Nephron (organoid): ENCODE measurements at regions not wholly inside any gene's neighbourhood (a gene's known extent, or its start where the extent isn't known, plus 50 kb on each side); places are given as distances from the start of the nearest gene placed in this dataset.

Experiments
- H3K27ac Mint-ChIP-seq, 3 experiments: 2 replicates each; pipeline ENCODE4 v1.8.0; 2020; ENCODE audit warnings: mixed read lengths in 3 of 3, mild to moderate bottlenecking in 2 of 3, moderate library complexity in 1 of 3
- H3K27me3 Mint-ChIP-seq: 2 replicates; pipeline ENCODE4 v1.8.0; 2021; ENCODE audit warnings: low read depth, mild to moderate bottlenecking, moderate library complexity, mixed read lengths
- H3K36me3 Mint-ChIP-seq: 2 replicates; pipeline ENCODE4 v1.8.0; 2020; ENCODE audit warnings: low read depth, mixed read lengths
- H3K4me1 Mint-ChIP-seq: 2 replicates; pipeline ENCODE4 v1.8.0; 2020; ENCODE audit warnings: mixed read lengths
- H3K4me3 Mint-ChIP-seq, 3 experiments: 2 replicates each; pipeline ENCODE4 v1.8.0; 2020; ENCODE audit warnings: mild to moderate bottlenecking in 3 of 3, mixed read lengths in 3 of 3, moderate library complexity in 2 of 3
- H3K9me3 Mint-ChIP-seq: 2 replicates; pipeline ENCODE4 v1.8.0; 2020; ENCODE audit warnings: mixed read lengths
- CTCF ChIP-seq, 3 experiments: fragments of 200-600 bp; sonication (generic); IDR thresholded peaks; one replicate each; pipeline ENCODE4 v1.5.0; 2021; ENCODE audit warnings: antibody characterized with exemption in 3 of 3; ENCODE audit not compliant: unreplicated experiment in 3 of 3

- peaks cover 5% of the 10 kb centered on the region for H3K36me3 Mint-ChIP-seq
- peaks cover 5% of the 10 kb centered on the region for H3K9me3 Mint-ChIP-seq
- no peaks in the 10 kb centered on the region for H3K27me3 Mint-ChIP-seq
- peaks cover 10% of the 10 kb centered on the region for H3K4me1 Mint-ChIP-seq
- H3K27ac Mint-ChIP-seq, result peak overlapping the region in 1 of 3 experiments; percentile 95
- TF ChIP-seq CTCF (IDR thresholded peaks at IDR 0.05; ENCODE audit: unreplicated experiment in 3 of 3), result no peak
- H3K4me3 Mint-ChIP-seq, result peak overlapping the region in 1 of 3 experiments; percentile 28
These were observed 61.0 kb downstream of the GTPBP8 start for GRCh38 chr3:113051787-113052186.

- H3K27ac Mint-ChIP-seq, result no peak overlapping the region
- no peak for TF ChIP-seq CTCF (IDR thresholded peaks at IDR 0.05; ENCODE audit: unreplicated experiment in 3 of 3)
- H3K27me3 Mint-ChIP-seq, result no peaks in the 10 kb centered on the region
- peaks cover 1% of the 10 kb centered on the region for H3K9me3 Mint-ChIP-seq
- H3K36me3 Mint-ChIP-seq, result peaks cover under 1% of the 10 kb centered on the region
- H3K4me3 Mint-ChIP-seq, result no peak overlapping the region
- peaks cover 10% of the 10 kb centered on the region for H3K4me1 Mint-ChIP-seq
These were observed 62.4 kb downstream of the GTPBP8 start for GRCh38 chr3:113053169-113053568.

- no peaks in the 10 kb centered on the region for H3K9me3 Mint-ChIP-seq
- TF ChIP-seq CTCF (IDR thresholded peaks at IDR 0.05; ENCODE audit: unreplicated experiment in 3 of 3), result no peak
- H3K4me3 Mint-ChIP-seq, result no peak overlapping the region
These were observed 63.8 kb downstream of the GTPBP8 start for GRCh38 chr3:113054552-113054951.

GRCh38 chr3:113055201-113055600 lies 64.4 kb downstream of the GTPBP8 start:
- Mint-ChIP-seq H3K4me3 (no peak overlapping the region), H3K27ac (no peak overlapping the region), H3K27me3 (no peaks in the 10 kb centered on the region), H3K9me3 (no peaks in the 10 kb centered on the region), H3K4me1 (peaks cover 10% of the 10 kb centered on the region), H3K36me3 (no peaks in the 10 kb centered on the region)
- no peak for TF ChIP-seq CTCF (IDR thresholded peaks at IDR 0.05; ENCODE audit: unreplicated experiment in 3 of 3)

More at GRCh38 chr3:113054552-113054951, 63.8 kb downstream of the GTPBP8 start:
- Mint-ChIP-seq H3K27me3 (no peaks in the 10 kb centered on the region), H3K27ac (no peak overlapping the region), H3K36me3 (no peaks in the 10 kb centered on the region), H3K4me1 (peaks cover 10% of the 10 kb centered on the region)

GRCh38 chr3:113055961-113056360 lies 65.2 kb downstream of the GTPBP8 start:
- TF ChIP-seq CTCF (IDR thresholded peaks at IDR 0.05; ENCODE audit: unreplicated experiment in 3 of 3), result no peak
- Mint-ChIP-seq H3K9me3 (no peaks in the 10 kb centered on the region), H3K27ac (no peak overlapping the region), H3K36me3 (no peaks in the 10 kb centered on the region), H3K27me3 (no peaks in the 10 kb centered on the region), H3K4me3 (no peak overlapping the region), H3K4me1 (peaks cover 10% of the 10 kb centered on the region)

GRCh38 chr3:113057117-113057516 lies 66.3 kb downstream of the GTPBP8 start:
- no peak for TF ChIP-seq CTCF (IDR thresholded peaks at IDR 0.05; ENCODE audit: unreplicated experiment in 3 of 3)
- H3K4me1 Mint-ChIP-seq, result peaks cover 6% of the 10 kb centered on the region
- H3K27me3 Mint-ChIP-seq, result no peaks in the 10 kb centered on the region
- no peaks in the 10 kb centered on the region for H3K9me3 Mint-ChIP-seq
- no peak overlapping the region for H3K4me3 Mint-ChIP-seq
- peak overlapping the region in 1 of 3 experiments; percentile 75 for H3K27ac Mint-ChIP-seq
- no peaks in the 10 kb centered on the region for H3K36me3 Mint-ChIP-seq
